Hematopoietic multipotent progenitor cell treated with erythropoietin and hydrocortisone succinate and interleukin-3 and kit ligand, for 6 days (in vitro differentiated cells): ENCODE measurements at regions not wholly inside any gene's neighbourhood (a gene's known extent, or its start where the extent isn't known, plus 50 kb on each side); places are given as distances from the start of the nearest gene placed in this dataset.

Experiments
- DNase-seq: peaks from one replicate; pipeline ENCODE4 v3.0.0-alpha.2; 2015

DNA sequence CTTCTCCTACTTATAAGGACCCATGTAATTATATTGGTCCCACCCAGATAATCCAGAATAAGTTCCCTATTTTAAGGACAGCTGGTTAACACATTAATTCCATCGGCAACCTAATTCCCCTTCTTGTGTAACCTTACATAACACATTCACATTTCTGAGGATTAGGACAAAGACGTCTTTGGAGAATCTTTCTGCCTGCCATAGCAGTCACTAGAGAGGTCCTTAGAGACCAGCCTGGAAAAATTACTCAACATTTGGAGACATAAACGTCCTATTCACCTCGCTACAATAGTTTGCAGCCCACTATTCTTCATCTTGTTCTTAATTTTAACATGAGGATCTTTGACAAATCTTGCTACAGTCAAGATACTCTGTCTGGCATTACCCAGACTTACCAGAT is 100.1 kb downstream of the MAFB start:
- DNase-seq = no peak

DNA sequence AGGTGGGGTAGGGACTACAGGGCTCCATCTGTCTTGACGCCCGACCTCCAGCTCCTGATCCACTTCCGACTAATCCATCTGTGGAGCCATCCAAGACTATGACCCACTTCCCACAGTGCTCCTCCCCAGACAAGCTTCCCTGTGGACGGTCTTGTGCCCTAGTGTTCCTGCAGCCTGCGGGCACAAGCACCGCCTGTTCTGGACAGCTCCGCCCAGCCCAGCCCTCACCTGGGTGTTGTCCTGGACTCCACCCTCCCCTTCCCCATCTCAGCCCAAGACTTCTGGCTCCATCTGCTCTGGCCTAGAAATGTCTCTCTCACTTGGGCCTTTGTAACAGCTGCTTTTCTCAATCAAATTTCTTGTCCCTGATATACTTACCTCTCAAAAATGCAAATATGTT is 102.0 kb downstream of the MAFB start:
- no peak for DNase-seq

DNA sequence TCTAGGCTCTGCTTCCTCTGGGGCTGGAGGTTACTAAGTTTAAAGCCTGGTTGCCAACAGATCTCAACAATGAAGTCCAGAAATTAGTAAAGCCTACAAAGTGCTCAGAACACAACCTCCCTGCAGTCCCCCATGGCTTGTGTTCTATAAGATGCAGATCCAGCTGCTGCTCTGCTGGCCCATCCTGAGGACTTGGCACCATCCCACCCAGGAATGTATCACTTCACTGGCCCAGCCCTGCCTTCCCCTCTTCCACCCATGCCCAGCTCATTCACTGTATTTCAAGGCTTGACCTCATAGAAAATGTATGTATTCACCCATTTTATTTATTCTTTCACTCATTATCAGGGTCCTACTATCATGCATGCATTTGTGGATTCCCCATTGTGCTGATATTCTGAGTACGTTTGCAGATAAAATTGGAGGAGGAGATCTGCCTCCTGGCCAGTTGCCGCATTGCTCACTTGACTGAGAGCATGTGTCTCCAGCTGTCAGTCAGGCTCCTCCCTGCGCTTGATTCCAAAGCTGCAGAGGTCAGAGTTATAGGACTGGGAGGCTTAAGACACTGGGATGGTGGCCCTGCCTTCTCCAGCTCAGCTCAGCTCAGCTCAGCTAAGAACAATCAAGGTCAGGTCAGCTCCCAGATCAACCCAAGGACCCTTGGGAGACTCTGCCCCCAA is 104.8 kb downstream of the MAFB start:
- no peak for DNase-seq

DNA sequence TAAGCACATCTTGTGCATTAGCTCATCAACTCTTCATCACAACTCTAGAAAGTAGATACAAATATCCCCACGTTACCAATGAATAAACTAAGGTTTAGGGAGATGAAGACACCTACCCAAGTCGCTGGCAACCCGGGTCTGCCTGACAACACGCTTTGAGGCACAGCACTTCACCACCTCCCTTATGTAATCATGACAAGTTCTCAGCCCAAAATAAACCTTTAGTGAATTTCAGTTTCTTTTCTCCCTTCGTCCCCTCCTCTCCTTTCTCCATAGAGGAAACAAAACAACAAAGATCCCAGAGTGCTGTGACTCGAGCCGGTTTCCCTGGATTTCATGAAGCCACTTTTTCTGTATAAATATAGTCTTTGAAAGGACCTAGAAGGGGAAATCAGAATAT is 105.4 kb downstream of the MAFB start:
- DNase-seq = no peak

DNA sequence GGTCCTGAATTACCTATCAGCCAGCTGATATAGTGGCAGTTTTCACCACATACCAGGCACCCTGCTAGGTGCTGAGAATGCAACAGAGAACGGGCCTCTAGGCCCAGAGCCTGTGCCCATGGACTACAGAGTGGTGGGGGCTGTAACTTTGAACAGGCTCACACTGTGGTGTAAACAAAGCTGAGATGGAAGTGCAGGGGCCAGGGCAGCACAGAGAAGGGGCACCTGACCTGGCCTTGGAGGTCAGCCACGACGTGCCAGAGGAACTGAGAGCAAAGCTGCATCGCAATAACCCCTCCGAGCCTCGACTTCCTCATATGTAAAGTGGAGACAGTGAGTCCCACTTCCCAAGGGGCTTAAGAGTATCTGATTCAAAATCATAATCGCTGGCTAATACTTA is 105.8 kb downstream of the MAFB start:
- no peak for DNase-seq

DNA sequence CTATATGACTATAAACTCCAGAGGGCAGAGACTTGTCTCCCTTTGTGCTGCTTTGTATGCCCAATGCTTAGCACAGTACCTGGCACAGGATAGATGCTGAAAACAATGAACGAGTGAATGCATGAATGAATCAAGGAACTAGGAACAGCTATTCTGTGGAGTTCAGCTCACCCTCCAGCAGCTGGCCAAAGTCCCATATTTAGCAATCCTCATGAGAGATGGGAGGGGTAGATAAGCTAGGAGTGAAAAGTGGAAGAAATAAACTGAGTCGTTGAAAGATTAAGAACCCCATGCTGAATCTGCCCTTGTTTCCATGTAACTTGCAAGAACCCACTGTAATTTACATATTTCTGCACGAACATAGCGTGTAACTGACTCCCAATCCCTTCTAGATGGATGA is 106.5 kb downstream of the MAFB start:
- DNase-seq = no peak

DNA sequence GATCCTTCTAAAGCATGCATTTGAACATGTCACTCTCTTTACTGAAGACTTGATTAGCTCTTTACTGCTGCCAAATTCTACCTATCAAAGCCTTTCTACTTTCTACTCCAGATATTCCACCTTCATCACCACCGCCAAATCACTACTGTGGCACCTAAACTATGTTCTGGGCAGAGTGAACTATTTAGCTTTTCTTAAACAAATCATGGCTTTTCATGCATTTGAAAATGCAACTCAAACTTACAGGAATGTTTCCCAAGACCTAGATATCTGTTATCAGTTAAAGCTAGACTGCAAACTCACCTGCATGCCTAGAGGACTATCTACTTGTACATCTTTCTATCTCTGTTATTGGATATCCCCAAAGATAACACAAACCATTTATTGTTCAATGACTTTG is 109.3 kb downstream of the MAFB start:
- no peak for DNase-seq

DNA sequence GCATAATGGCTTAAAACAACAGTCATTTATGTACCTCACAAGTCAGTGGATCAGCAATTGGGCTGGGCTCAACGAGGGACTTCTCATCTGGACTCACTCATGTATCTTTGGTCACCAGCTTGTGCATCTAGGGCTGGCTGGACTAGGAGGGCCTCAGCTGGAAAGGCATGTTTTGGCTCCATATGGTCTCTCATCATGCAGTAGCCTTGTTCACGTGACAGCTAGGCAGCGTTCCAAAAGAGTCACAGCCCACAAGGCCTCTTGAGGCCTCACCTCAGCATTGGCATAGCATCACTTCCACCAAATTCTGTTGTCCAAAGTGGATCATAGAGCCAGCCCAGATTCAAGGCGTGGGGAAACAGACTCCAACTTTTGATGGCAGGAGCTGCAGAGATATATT is 110.1 kb downstream of the MAFB start:
- DNase-seq = no peak

DNA sequence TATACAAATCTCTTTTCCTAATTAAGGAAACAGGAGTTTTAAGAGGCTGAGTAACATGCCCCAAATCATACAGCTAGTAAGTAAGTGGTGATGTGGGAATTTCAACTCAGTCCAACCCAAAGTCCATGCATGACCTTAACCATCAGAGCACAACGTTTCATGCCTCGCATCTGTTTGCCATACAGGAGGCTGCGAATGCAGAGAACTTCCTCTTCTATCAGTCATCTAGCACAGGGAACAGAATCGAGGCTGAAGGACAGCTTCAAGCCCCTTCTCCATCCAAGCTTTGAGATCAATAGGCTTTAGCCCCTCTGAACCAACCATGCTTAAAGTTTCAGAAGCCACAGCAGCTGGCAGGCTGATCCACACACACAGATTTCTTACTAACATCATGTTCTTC is 113.2 kb downstream of the MAFB start:
- DNase-seq = no peak

DNA sequence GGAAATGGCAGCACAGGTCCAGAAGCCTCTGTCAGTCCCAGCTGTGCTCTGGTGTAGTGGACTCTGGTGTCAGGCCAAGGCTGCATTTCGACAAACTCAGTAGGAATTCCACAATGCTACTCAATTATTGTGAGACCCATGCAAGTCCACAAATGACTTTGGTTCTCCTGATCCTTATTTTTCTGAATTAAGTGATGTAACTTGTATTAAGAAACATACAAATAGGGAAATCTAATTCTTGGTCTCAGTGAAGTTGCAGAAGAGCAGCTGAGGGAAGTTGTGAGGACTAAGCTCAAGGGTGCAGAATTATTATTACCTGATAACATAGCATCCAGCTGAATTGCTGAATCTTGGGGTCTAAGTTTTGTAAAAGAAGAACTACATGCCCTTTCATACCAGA is 116.8 kb downstream of the MAFB start:
- DNase-seq = no peak

DNA sequence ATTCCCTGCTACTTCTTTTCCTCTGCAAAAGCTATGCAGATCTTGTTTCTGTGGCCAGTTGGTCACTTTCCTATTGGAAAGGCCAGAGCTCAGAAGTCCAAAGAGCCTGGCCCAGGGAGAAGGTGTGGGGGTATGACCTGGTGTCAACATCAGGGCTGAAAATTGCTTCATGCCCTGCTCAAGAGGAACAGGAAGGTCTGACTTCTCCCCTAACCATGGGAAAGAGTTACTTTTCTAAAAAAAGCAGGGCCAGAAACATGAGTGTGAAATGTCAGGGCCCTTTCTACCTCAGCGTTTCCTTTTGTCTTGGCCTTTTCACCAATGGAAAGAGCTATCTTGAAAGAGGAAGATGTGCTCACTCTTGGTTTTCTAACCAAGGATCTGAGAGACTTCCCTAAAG is 117.4 kb downstream of the MAFB start:
- no peak for DNase-seq

DNA sequence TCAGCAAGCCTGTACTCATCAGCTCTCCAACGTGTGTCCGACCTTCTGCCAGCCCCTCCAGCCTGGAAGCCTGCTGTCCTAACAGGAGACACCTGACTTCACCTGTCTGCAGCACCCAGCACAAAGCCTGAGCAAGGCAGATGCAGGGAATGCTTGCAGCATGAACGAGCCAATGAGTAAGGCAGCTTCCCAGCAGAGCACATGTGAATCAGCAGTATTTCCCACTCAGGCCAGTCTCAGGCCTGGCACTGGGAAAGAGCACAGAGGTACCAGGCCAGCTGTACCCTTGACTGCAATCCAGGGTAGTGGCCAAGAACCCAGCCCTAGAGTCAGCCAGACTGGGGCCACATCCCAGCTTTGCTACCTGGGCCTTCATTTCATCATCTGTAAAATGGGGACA is 120.8 kb downstream of the MAFB start:
- no peak for DNase-seq

DNA sequence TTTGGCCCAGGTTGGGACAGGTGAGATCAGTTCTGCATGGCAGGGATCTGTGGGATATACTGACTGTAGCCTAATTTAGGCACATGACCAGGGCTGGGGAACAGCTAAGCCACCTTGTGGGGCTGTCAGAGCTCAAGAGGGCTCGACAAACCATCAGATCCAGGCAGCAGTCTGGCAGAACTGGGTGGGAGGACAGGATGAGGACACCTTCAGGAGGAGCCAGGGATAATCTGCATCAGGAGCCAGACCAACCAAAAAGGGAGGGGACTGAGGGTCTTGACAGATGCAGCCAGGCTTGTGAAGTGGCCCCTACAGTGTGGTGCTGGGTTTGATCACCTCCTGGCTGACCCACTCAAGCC is 123.4 kb downstream of the MAFB start:
- DNase-seq = no peak

DNA sequence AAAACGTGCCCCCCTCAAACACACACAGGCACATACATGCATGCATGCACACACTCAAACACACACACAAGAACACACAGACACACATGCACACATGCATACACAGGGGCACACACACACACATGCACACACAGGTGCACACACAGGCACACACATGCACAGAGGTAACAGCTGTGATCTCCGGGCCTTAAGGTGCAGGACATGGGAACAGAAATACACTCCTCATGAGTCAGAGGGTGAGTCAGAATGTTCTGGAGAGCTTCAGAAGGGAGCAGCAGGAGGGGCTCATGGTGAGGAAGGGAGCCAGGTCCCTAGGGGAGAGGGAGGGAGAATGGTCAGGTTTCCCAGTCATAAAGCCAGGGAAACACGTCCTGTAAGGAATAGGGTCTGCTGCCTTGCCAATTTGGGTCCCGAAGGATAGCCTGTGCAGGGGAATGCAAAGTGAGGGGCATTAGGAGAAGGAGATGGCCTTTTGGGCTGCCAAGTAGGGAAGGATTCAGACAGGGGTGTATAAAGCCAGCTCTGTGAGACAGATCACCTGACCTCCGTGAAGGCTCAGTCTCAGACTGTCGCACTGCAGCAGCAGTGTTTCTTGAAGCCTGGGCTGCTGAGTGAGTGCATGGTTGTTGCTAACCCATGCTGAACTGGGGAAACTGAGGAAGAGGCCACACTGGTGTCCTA is 123.9 kb downstream of the MAFB start:
- DNase-seq = no peak

DNA sequence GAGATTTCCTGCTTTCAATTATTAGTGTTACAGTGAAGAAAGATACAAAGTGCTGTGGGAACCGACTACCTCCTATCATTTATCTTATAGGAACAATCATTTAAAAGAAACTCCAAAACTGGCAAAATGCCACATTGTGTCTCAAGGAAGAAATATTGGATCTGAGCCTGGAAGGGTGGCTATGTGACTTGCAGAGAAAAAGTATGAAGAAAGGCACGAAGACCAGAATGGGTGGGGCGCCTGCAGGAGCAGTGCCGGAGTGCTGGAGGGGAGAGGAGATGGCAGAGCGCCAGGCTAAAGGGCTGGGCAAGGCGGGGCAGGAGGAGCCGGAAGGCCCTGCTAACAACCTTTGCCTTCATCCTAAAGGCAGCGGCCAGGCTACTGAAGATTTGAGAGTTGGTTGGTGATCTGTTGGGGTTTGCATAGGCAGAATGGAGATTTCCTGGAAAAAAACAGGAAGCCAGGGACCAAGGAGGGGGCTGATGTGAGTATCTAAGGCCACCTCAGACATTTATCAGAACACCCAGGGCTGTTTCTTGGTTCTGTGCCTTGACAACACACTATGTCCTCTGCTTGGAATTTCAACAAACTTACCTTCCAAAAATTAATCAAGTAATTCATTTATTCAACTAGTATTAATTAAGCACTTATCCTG is 125.6 kb downstream of the MAFB start:
- peak; percentile 75 for DNase-seq

DNA sequence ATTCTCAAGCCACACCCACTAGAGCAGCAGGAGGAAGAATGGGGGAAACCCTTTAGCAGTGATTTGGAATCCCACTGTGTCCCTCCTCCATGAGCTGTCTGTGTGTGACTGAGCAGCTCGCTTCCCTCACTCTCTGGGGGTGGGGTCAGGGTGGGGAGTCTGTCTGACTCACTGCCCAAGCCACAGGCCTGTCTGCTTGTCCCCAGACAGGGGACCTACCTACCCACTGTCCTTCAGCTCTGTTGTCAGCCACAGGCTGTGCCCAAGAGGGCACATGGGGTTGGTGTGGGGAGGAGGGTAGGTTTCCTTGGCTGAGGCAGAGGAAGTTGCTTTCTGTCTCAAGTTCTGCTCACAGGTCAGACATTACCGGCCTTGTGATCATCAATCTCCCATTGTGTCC is 127.0 kb downstream of the MAFB start:
- no peak for DNase-seq

DNA sequence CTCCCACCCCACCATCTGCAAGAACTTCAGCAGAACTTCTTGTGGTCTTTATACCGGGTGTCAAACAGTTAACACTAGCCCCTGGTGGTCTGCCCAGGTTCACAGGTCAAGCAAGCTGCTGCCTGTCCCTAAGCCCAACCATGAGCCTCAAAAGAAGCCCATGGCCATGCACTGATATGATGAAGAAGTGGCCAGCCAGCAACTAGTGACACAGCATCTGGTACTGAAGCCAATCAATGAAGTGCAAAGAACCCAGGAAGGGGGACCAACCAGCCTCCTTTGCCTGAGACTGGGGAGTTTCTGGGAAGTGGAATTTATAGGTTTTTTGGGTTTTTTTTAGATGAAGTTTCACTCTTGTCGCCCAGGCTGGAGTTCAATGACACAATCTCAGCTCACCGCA is 127.8 kb downstream of the MAFB start:
- no peak for DNase-seq

DNA sequence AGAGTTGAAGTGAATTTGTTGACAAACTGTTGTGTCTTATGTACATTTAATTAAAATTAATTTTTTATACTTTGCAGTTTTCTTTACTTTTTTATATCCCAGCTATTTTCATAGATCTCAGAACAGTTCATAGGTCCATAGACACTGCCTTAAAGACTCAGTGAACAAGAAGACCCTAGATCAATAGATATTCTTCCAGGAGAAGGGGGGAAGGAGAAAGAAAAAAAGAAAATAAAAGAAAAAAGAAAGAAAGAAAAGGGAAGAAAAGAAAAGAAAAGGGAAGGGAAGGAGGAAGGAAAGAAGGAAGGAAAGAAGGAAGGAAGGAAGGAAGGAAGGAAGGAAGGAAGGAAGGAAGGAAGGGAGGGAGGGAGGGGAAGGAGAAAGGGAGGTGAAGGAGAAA is 130.8 kb downstream of the MAFB start:
- DNase-seq = no peak

DNA sequence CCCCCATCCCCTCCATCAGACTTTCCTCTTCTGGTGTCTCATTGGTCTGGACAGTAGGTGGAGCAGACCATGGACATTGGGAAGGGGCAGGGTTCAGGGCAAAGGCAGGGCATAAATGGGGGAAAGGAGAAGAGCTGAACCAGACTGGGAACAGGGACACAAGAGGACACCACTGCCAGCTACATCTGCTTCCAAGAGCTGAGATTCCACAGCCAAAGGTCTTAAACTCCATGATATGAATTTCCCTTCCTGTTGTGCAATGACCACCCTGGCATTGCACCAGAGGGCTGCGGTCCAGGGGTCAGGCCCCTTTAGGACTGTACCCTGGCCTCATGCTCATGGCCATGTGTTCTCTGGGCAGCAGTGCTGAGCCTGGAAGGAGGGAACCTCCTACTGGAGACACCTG is 137.9 kb downstream of the MAFB start:
- DNase-seq = no peak

DNA sequence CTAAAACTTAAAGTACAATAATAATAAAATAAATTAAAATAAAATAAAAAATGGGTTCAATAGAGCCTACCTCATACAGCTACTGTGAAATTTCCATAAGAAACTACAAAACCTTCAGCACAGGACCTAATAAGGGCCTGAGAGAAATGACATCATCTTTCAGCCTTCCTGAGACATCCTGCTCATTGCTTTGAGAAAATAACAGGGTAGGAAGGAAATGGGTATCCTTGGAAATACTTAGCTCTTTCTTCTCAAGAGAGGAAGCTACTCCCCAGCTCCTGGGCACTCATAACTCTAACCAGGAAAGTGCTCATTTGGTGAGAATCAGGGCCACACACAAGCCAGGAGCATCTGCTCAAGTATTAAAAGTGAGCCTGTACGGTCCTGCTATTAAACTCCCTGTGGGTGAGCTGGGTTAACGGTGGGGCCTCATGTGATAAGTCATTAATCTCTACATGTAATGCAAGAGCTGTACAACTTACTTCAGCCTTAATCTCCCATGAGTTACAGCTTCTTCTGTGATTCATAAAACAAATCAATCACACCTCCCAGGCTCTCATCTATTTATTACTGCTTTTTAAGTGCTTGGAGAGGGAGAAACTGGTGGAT is 141.4 kb downstream of the MAFB start:
- no peak for DNase-seq

DNA sequence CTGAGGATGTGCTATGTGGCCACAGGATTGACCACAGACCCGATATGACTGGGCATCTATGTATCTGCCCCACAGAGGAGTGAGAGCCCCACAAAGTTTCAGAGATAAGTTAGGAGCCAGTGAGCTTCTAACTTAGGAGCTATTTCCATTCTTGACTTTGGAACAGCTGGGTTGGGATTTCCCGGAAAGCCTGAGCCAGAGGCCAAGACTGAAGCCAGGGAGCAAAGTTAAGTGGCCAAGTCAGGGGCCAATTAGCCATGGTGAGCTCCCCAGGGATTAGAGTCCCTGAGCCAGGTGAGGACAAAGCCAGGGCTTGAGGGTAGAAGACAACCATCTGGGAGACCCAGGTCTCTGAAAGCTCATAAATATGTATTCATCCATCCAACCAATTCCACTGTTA is 143.6 kb downstream of the MAFB start:
- DNase-seq = no peak

DNA sequence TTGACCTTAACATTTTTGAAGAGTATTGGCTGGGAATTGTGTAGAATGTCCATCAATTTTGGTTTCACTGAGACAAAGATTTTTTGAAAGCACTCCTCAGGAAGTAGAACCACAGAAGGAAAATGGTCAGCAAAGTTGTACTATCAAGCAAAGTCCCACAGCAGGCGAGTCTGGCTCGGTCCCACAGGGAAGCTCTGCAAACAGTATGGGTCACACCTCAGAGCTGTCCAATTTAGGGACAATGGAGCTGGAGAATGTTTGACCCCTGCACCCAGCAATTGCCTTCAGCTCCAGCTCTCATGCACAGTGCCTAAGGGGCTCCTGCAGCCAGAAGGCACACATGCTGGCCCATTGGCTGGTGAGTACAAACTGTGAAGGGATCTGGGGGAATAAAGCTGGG is 147.0 kb downstream of the MAFB start:
- DNase-seq = no peak

DNA sequence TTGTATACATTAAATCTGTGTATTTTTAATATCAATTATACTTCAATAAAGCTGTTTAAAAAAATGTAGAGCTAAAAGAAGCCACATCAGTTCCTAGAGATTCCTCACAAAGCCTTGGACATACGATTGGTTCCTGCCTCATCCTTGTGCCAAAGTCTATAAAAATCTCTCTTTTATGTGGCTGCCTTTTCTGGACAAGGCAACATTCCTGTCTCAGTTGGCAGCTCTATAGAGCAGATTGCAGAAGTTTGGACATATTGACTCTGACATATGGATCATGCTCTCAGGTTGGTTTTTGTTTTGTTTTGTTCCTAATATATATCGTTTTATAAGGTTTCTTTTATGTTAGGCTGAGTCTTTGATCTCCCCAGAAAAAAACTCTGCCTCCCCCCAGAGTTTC is 148.9 kb downstream of the MAFB start:
- no peak for DNase-seq

DNA sequence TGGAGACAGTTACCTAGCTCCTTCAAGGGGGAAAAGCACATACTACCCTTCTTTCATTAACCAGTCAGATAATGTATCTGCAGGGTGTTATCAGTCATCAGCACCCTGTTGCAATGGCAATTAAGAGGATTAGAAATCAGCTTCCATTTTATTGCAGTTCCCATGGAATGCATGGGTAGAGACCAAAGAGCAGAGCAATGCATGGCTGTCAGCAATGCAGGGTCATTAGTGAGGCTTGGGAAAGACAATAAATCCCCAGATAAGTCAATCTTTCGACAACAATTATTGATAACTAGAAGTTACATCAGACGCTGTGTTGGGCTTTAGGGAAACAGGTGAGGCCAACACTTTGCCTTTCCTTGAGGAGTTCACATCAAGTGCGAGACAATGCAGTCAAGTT is 150.9 kb downstream of the MAFB start:
- no peak for DNase-seq
